ENCODE measurements at regions not wholly inside any gene's neighbourhood (a gene's known extent, or its start where the extent isn't known, plus 50 kb on each side); places are given as distances from the start of the nearest gene placed in this dataset.

GRCh38 chr5:66252849-66253248 is 108.7 kb downstream of the SREK1 start:
- H3K9me3 ChIP-seq (ENCODE audit: control insufficient read depth in 2 of 2, insufficient read depth in 1 of 2, low read length in 1 of 2) = no peaks in the 10 kb centered on the region
- H3K4me3 ChIP-seq (ENCODE audit: low read length in 2 of 2) = no peak overlapping the region
- no peaks in the 10 kb centered on the region for H3K4me1 ChIP-seq (ENCODE audit: control insufficient read depth in 2 of 2, insufficient read depth in 2 of 2, low read length in 2 of 2)
- H3K27ac ChIP-seq (ENCODE audit: low read depth in 1 of 2, low read length in 1 of 2) = no peak overlapping the region
- DNase-seq (ENCODE audit: low read depth in 6 of 9, low spot score in 9 of 9) = no peak
- 97% methylated on average over 3 of the region's 3 CpGs for WGBS
- H3K36me3 ChIP-seq (ENCODE audit: control insufficient read depth in 2 of 2, insufficient read depth in 2 of 2, low read length in 1 of 2) = no peaks in the 10 kb centered on the region
- no peaks in the 10 kb centered on the region for H3K27me3 ChIP-seq (ENCODE audit: control insufficient read depth in 2 of 2, insufficient read depth in 1 of 2, low read length in 1 of 2)

- H3K27me3 ChIP-seq (ENCODE audit: control insufficient read depth in 2 of 2, insufficient read depth in 1 of 2, low read length in 1 of 2) = no peaks in the 10 kb centered on the region
These were observed 111.6 kb downstream of the SREK1 start for GRCh38 chr5:66255714-66256113.

GRCh38 chr5:66273121-66273520 is 129.0 kb downstream of the SREK1 start:
- Histone ChIP-seq H3K4me3 (ENCODE audit: low read length in 2 of 2) (no peak overlapping the region), H3K27ac (ENCODE audit: low read depth in 1 of 2, low read length in 1 of 2) (no peak overlapping the region), H3K27me3 (ENCODE audit: control insufficient read depth in 2 of 2, insufficient read depth in 1 of 2, low read length in 1 of 2) (no peaks in the 10 kb centered on the region), H3K4me1 (ENCODE audit: control insufficient read depth in 2 of 2, insufficient read depth in 2 of 2, low read length in 2 of 2) (no peaks in the 10 kb centered on the region), H3K36me3 (ENCODE audit: control insufficient read depth in 2 of 2, insufficient read depth in 2 of 2, low read length in 1 of 2) (no peaks in the 10 kb centered on the region), H3K9me3 (ENCODE audit: control insufficient read depth in 2 of 2, insufficient read depth in 1 of 2, low read length in 1 of 2) (no peaks in the 10 kb centered on the region)
- DNase-seq (ENCODE audit: low read depth in 6 of 9, low spot score in 9 of 9) = no peak
- WGBS = 97% methylated on average over 4 of the region's 4 CpGs

More at GRCh38 chr5:66255714-66256113, 111.6 kb downstream of the SREK1 start:
- H3K9me3 ChIP-seq (ENCODE audit: control insufficient read depth in 2 of 2, insufficient read depth in 1 of 2, low read length in 1 of 2) = no peaks in the 10 kb centered on the region
- no peaks in the 10 kb centered on the region for H3K36me3 ChIP-seq (ENCODE audit: control insufficient read depth in 2 of 2, insufficient read depth in 2 of 2, low read length in 1 of 2)
- DNase-seq (ENCODE audit: low read depth in 6 of 9, low spot score in 9 of 9) = no peak
- no peak overlapping the region for H3K4me3 ChIP-seq (ENCODE audit: low read length in 2 of 2)
- WGBS = 39% methylated on average over 5 of the region's 5 CpGs
- H3K4me1 ChIP-seq (ENCODE audit: control insufficient read depth in 2 of 2, insufficient read depth in 2 of 2, low read length in 2 of 2) = no peaks in the 10 kb centered on the region
- no peak overlapping the region for H3K27ac ChIP-seq (ENCODE audit: low read depth in 1 of 2, low read length in 1 of 2)

GRCh38 chr5:66276986-66277385 is 132.9 kb downstream of the SREK1 start:
- 95% methylated on average over 7 of the region's 7 CpGs for WGBS
- no peaks in the 10 kb centered on the region for H3K36me3 ChIP-seq (ENCODE audit: control insufficient read depth in 2 of 2, insufficient read depth in 2 of 2, low read length in 1 of 2)
- H3K27me3 ChIP-seq (ENCODE audit: control insufficient read depth in 2 of 2, insufficient read depth in 1 of 2, low read length in 1 of 2) = no peaks in the 10 kb centered on the region
- no peaks in the 10 kb centered on the region for H3K4me1 ChIP-seq (ENCODE audit: control insufficient read depth in 2 of 2, insufficient read depth in 2 of 2, low read length in 2 of 2)
- H3K9me3 ChIP-seq (ENCODE audit: control insufficient read depth in 2 of 2, insufficient read depth in 1 of 2, low read length in 1 of 2) = no peaks in the 10 kb centered on the region
- no peak for DNase-seq (ENCODE audit: low read depth in 6 of 9, low spot score in 9 of 9)
- no peak overlapping the region for H3K27ac ChIP-seq (ENCODE audit: low read depth in 1 of 2, low read length in 1 of 2)
- no peak overlapping the region for H3K4me3 ChIP-seq (ENCODE audit: low read length in 2 of 2)

GRCh38 chr5:66277981-66278380 is 133.9 kb downstream of the SREK1 start:
- no peak for DNase-seq (ENCODE audit: low read depth in 6 of 9, low spot score in 9 of 9)
- no peaks in the 10 kb centered on the region for H3K36me3 ChIP-seq (ENCODE audit: control insufficient read depth in 2 of 2, insufficient read depth in 2 of 2, low read length in 1 of 2)
- no peaks in the 10 kb centered on the region for H3K9me3 ChIP-seq (ENCODE audit: control insufficient read depth in 2 of 2, insufficient read depth in 1 of 2, low read length in 1 of 2)
- H3K27me3 ChIP-seq (ENCODE audit: control insufficient read depth in 2 of 2, insufficient read depth in 1 of 2, low read length in 1 of 2) = no peaks in the 10 kb centered on the region
- no peak overlapping the region for H3K27ac ChIP-seq (ENCODE audit: low read depth in 1 of 2, low read length in 1 of 2)
- H3K4me1 ChIP-seq (ENCODE audit: control insufficient read depth in 2 of 2, insufficient read depth in 2 of 2, low read length in 2 of 2) = no peaks in the 10 kb centered on the region
- WGBS = 98% methylated on average over 2 of the region's 2 CpGs
- no peak overlapping the region for H3K4me3 ChIP-seq (ENCODE audit: low read length in 2 of 2)

GRCh38 chr5:66281294-66281693 is 137.2 kb downstream of the SREK1 start:
- H3K4me3 ChIP-seq (ENCODE audit: low read length in 2 of 2) = no peak overlapping the region
- no peaks in the 10 kb centered on the region for H3K36me3 ChIP-seq (ENCODE audit: control insufficient read depth in 2 of 2, insufficient read depth in 2 of 2, low read length in 1 of 2)
- no peaks in the 10 kb centered on the region for H3K27me3 ChIP-seq (ENCODE audit: control insufficient read depth in 2 of 2, insufficient read depth in 1 of 2, low read length in 1 of 2)
- WGBS = 88% methylated on average over 4 of the region's 4 CpGs
- no peak overlapping the region for H3K27ac ChIP-seq (ENCODE audit: low read depth in 1 of 2, low read length in 1 of 2)
- no peaks in the 10 kb centered on the region for H3K4me1 ChIP-seq (ENCODE audit: control insufficient read depth in 2 of 2, insufficient read depth in 2 of 2, low read length in 2 of 2)
- H3K9me3 ChIP-seq (ENCODE audit: control insufficient read depth in 2 of 2, insufficient read depth in 1 of 2, low read length in 1 of 2) = no peaks in the 10 kb centered on the region
- DNase-seq (ENCODE audit: low read depth in 6 of 9, low spot score in 9 of 9) = no peak

GRCh38 chr5:66284588-66285342 is 140.7 kb downstream of the SREK1 start:
- H3K36me3 ChIP-seq (ENCODE audit: control insufficient read depth in 2 of 2, insufficient read depth in 2 of 2, low read length in 1 of 2) = no peaks in the 10 kb centered on the region
- no peak overlapping the region for H3K27ac ChIP-seq (ENCODE audit: low read depth in 1 of 2, low read length in 1 of 2)
- no peaks in the 10 kb centered on the region for H3K27me3 ChIP-seq (ENCODE audit: control insufficient read depth in 2 of 2, insufficient read depth in 1 of 2, low read length in 1 of 2)
- 95% methylated on average over 2 of the region's 2 CpGs for WGBS
- no peak for DNase-seq (ENCODE audit: low read depth in 6 of 9, low spot score in 9 of 9)
- no peak overlapping the region for H3K4me3 ChIP-seq (ENCODE audit: low read length in 2 of 2)
- H3K4me1 ChIP-seq (ENCODE audit: control insufficient read depth in 2 of 2, insufficient read depth in 2 of 2, low read length in 2 of 2) = no peaks in the 10 kb centered on the region
- no peaks in the 10 kb centered on the region for H3K9me3 ChIP-seq (ENCODE audit: control insufficient read depth in 2 of 2, insufficient read depth in 1 of 2, low read length in 1 of 2)

- H3K27ac ChIP-seq (ENCODE audit: low read depth in 1 of 2, low read length in 1 of 2) = no peak overlapping the region
- H3K27me3 ChIP-seq (ENCODE audit: control insufficient read depth in 2 of 2, insufficient read depth in 1 of 2, low read length in 1 of 2) = no peaks in the 10 kb centered on the region
- H3K4me3 ChIP-seq (ENCODE audit: low read length in 2 of 2) = no peak overlapping the region
- DNase-seq (ENCODE audit: low read depth in 6 of 9, low spot score in 9 of 9) = no peak
- no peaks in the 10 kb centered on the region for H3K4me1 ChIP-seq (ENCODE audit: control insufficient read depth in 2 of 2, insufficient read depth in 2 of 2, low read length in 2 of 2)
- H3K36me3 ChIP-seq (ENCODE audit: control insufficient read depth in 2 of 2, insufficient read depth in 2 of 2, low read length in 1 of 2) = no peaks in the 10 kb centered on the region
- no peaks in the 10 kb centered on the region for H3K9me3 ChIP-seq (ENCODE audit: control insufficient read depth in 2 of 2, insufficient read depth in 1 of 2, low read length in 1 of 2)
- 96% methylated on average over 3 of the region's 3 CpGs for WGBS
These were observed 141.3 kb downstream of the SREK1 start for GRCh38 chr5:66285343-66285922.

- H3K4me1 ChIP-seq (ENCODE audit: control insufficient read depth in 2 of 2, insufficient read depth in 2 of 2, low read length in 2 of 2) = no peaks in the 10 kb centered on the region
- 98% methylated on average over 1 of the region's 1 CpG for WGBS
- no peak overlapping the region for H3K27ac ChIP-seq (ENCODE audit: low read depth in 1 of 2, low read length in 1 of 2)
- no peaks in the 10 kb centered on the region for H3K9me3 ChIP-seq (ENCODE audit: control insufficient read depth in 2 of 2, insufficient read depth in 1 of 2, low read length in 1 of 2)
- H3K4me3 ChIP-seq (ENCODE audit: low read length in 2 of 2) = no peak overlapping the region
- H3K36me3 ChIP-seq (ENCODE audit: control insufficient read depth in 2 of 2, insufficient read depth in 2 of 2, low read length in 1 of 2) = no peaks in the 10 kb centered on the region
- no peak for DNase-seq (ENCODE audit: low read depth in 6 of 9, low spot score in 9 of 9)
- H3K27me3 ChIP-seq (ENCODE audit: control insufficient read depth in 2 of 2, insufficient read depth in 1 of 2, low read length in 1 of 2) = no peaks in the 10 kb centered on the region
These were observed 147.7 kb downstream of the SREK1 start for GRCh38 chr5:66291771-66292170.
